Mesenchymal stem cell (in vitro differentiated cells and primary cell): ENCODE measurements at regions not wholly inside any gene's neighbourhood (a gene's known extent, or its start where the extent isn't known, plus 50 kb on each side); places are given as distances from the start of the nearest gene placed in this dataset.

ENCODE experiments used
- DNase-seq: peaks from one replicate; pipeline ENCODE4 v3.0.0-alpha.2; 2013
- H2AFZ ChIP-seq: one replicate; pipeline ENCODE4 v1.6.1; 2013; ENCODE audit warnings: low read depth, mild to moderate bottlenecking, control low read depth, inconsistent platforms, low read length, moderate library complexity
- H2AK5ac ChIP-seq: 2 replicates; pipeline ENCODE4 v1.6.1; 2013; ENCODE audit warnings: low read length, moderate library complexity, mild to moderate bottlenecking, inconsistent platforms; ENCODE audit not compliant: severe bottlenecking
- H2BK120ac ChIP-seq: one replicate; pipeline ENCODE4 v1.6.1; 2013; ENCODE audit warnings: low read depth, mild to moderate bottlenecking, inconsistent platforms, low read length, moderate library complexity
- H2BK12ac ChIP-seq, 2 experiments: one replicate each; pipeline ENCODE4 v1.6.1; 2013; ENCODE audit warnings: inconsistent platforms in 2 of 2, low read length in 2 of 2, mild to moderate bottlenecking in 2 of 2, moderate library complexity in 2 of 2, control low read depth in 1 of 2
- H2BK15ac ChIP-seq: one replicate; pipeline ENCODE4 v1.6.1; 2013; ENCODE audit warnings: mild to moderate bottlenecking, low read depth, inconsistent platforms; ENCODE audit not compliant: poor library complexity, severe bottlenecking
- H2BK5ac ChIP-seq: 2 replicates; pipeline ENCODE4 v1.6.1; 2013; ENCODE audit warnings: low read depth, mild to moderate bottlenecking, low read length, control low read depth, inconsistent platforms; ENCODE audit not compliant: poor library complexity, severe bottlenecking
- H3K14ac ChIP-seq, 2 experiments: one replicate each; pipeline ENCODE4 v1.6.1; 2013; ENCODE audit warnings: inconsistent platforms in 2 of 2, low read length in 2 of 2, control low read depth in 1 of 2, mild to moderate bottlenecking in 1 of 2, moderate library complexity in 1 of 2
- H3K18ac ChIP-seq, 2 experiments: one replicate each; pipeline ENCODE4 v1.6.1; 2013; ENCODE audit warnings: inconsistent platforms in 2 of 2, low read length in 2 of 2, control low read depth in 1 of 2, low read depth in 1 of 2, mild to moderate bottlenecking in 1 of 2
- H3K23ac ChIP-seq, 2 experiments: one replicate each; pipeline ENCODE4 v1.6.1; 2013; ENCODE audit warnings: inconsistent platforms in 2 of 2, low read length in 2 of 2, mild to moderate bottlenecking in 2 of 2, moderate library complexity in 2 of 2, control low read depth in 1 of 2
- H3K27ac ChIP-seq: 2 replicates; pipeline ENCODE4 v1.5.1; 2013; ENCODE audit warnings: mild to moderate bottlenecking, moderate library complexity, low read length, control low read depth, inconsistent platforms; ENCODE audit not compliant: poor library complexity, severe bottlenecking
- H3K27me3 ChIP-seq, 2 experiments: 2 replicates each; pipeline versions ENCODE4 v1.6.1 to v1.7.0; 2013; ENCODE audit warnings: low read length in 2 of 2, mild to moderate bottlenecking in 2 of 2, moderate library complexity in 2 of 2, control low read depth in 1 of 2, inconsistent platforms in 1 of 2; ENCODE audit not compliant: control insufficient read depth in 1 of 2, insufficient read depth in 1 of 2
- H3K36me3 ChIP-seq, 2 experiments: 2 replicates each; pipeline versions ENCODE4 v1.6.1 to v1.7.0; 2013; ENCODE audit warnings: low read length in 2 of 2, control low read depth in 1 of 2, inconsistent platforms in 1 of 2, low read depth in 1 of 2, mild to moderate bottlenecking in 1 of 2; ENCODE audit not compliant: insufficient read depth in 2 of 2, control insufficient read depth in 1 of 2
- H3K4ac ChIP-seq, 2 experiments: one replicate each; pipeline ENCODE4 v1.6.1; 2013; ENCODE audit warnings: inconsistent platforms in 2 of 2, low read length in 2 of 2, mild to moderate bottlenecking in 2 of 2, moderate library complexity in 2 of 2, control low read depth in 1 of 2, low read depth in 1 of 2
- H3K4me1 ChIP-seq: 2 replicates; pipeline ENCODE4 v1.6.1; 2013; ENCODE audit warnings: low read depth, low read length, control low read depth; ENCODE audit not compliant: control insufficient read depth, insufficient read depth
- H3K4me2 ChIP-seq: 2 replicates; pipeline ENCODE4 v1.6.1; 2013; ENCODE audit warnings: low read length, mild to moderate bottlenecking, inconsistent platforms; ENCODE audit not compliant: poor library complexity, severe bottlenecking
- H3K4me3 ChIP-seq, 2 experiments: 2 replicates each; pipeline versions ENCODE4 v1.5.1 to v1.7.0; 2013; ENCODE audit warnings: low read length in 2 of 2, mild to moderate bottlenecking in 2 of 2, control low read depth in 1 of 2, low read depth in 1 of 2; ENCODE audit not compliant: insufficient read depth in 1 of 2
- H3K79me1 ChIP-seq: replicated peaks from 2 replicates; pipeline ENCODE4 v1.6.1; 2013; ENCODE audit warnings: mild to moderate bottlenecking, control low read depth, low read length, inconsistent platforms; ENCODE audit not compliant: poor library complexity, severe bottlenecking
- H3K9ac ChIP-seq: 2 replicates; pipeline ENCODE4 v1.7.0; 2013; ENCODE audit warnings: mild to moderate bottlenecking, low read length, moderate library complexity
- H3K9me3 ChIP-seq: 2 replicates; pipeline ENCODE4 v1.7.0; 2013; ENCODE audit warnings: mild to moderate bottlenecking, low read length; ENCODE audit not compliant: control insufficient read depth
- H4K8ac ChIP-seq: one replicate; pipeline ENCODE4 v1.6.1; 2013; ENCODE audit warnings: inconsistent platforms, mild to moderate bottlenecking, low read length, moderate library complexity
- H4K91ac ChIP-seq: one replicate; pipeline ENCODE4 v1.6.1; 2013; ENCODE audit warnings: mild to moderate bottlenecking, low read length, inconsistent platforms
- WGBS: methylation state at CpG from one replicate; pipeline ENCODE4 v1.1.7; 2013; ENCODE audit warnings: mixed read lengths; 5-methylcytosine and 5-hydroxymethylcytosine counted together

DNA sequence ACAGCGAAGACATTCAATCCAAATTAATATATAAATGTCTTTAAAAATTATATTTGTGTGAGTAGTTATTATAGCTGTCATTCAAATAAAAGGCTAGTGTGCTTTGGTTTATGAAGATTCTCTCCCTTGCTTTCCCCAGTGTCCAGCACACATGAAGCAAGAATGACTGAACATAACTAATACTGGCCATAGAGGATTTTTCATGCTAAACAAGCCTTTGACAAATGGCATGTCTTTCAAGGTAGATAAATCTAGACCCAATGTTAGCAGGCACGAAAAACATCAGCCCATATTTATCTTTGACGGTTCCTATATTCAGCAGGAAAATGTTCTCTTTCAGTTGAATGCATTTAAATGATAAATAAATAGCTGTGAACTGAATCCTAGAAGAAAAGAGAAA lies 1234.4 kb downstream of the EPHA7 start:
- H3K79me1 ChIP-seq: no peaks in the 10 kb centered on the region
- no peak overlapping the region for H2AK5ac ChIP-seq
- H2BK5ac ChIP-seq: no peak overlapping the region
- no peak overlapping the region for H3K27ac ChIP-seq
- no peak overlapping the region for H2BK120ac ChIP-seq
- H3K18ac ChIP-seq: no peak overlapping the region
- no peak overlapping the region for H4K8ac ChIP-seq
- no peaks in the 10 kb centered on the region for H3K4me1 ChIP-seq
- H3K14ac ChIP-seq: no peak overlapping the region
- no peak overlapping the region for H3K23ac ChIP-seq
- no peak overlapping the region for H3K4ac ChIP-seq
- WGBS: 80% methylated on average over 1 of the region's 3 CpGs
- H2BK12ac ChIP-seq: no peak overlapping the region
- no peaks in the 10 kb centered on the region for H3K36me3 ChIP-seq
- no peaks in the 10 kb centered on the region for H3K27me3 ChIP-seq
- H4K91ac ChIP-seq: no peak overlapping the region
- DNase-seq: no peak
- no peak overlapping the region for H3K4me2 ChIP-seq
- H2BK15ac ChIP-seq: no peak overlapping the region
- no peak overlapping the region for H3K4me3 ChIP-seq
- no peaks in the 10 kb centered on the region for H3K9me3 ChIP-seq
- H2AFZ ChIP-seq: no peak overlapping the region
- no peak overlapping the region for H3K9ac ChIP-seq

DNA sequence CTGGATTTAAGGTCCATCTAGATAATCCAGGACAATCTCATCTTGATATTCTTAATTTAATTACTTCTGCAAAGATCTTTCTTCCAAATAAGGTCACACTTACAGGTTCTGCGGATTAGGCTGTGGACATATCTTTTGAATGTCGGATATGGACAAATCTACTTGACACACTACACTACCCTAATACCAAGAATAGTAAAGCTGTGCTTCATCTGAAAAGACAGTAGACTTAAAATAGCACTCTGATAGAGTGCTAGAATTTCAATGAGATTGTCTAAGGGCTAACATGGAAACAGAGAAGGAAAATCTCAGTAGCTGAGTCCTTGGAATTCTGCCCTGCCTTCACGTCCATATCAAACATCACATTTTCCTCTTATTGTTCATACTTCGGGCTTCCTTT lies 1238.0 kb downstream of the EPHA7 start:
- Histone ChIP-seq H3K4me3 (no peak overlapping the region), H3K36me3 (no peaks in the 10 kb centered on the region)

DNA sequence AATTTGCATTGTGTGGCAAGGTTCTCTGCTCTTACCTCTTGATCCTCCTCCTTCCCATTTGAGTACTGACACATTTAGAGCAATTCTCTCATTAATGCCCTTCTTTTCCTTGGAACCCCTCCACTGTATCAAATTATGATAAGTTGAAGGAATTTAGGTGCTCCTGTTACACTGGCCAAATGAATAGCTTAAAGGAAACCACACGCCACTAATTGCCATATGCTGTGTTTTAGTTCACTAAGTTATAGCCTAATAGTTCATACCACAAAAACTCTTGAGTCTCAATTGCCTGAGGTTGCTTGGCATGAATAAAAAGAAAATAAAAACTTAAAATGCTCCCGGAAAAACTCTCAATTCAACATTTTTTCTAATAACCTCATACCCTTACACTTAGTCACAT lies 1239.3 kb downstream of the EPHA7 start:
- DNase-seq: no peak
- Histone ChIP-seq H2BK5ac (no peak overlapping the region), H4K8ac (no peak overlapping the region), H3K27me3 (no peaks in the 10 kb centered on the region), H3K18ac (no peak overlapping the region), H3K4ac (no peak overlapping the region), H3K27ac (no peak overlapping the region), H2BK12ac (no peak overlapping the region), H3K4me1 (no peaks in the 10 kb centered on the region), H3K36me3 (no peaks in the 10 kb centered on the region), H3K9ac (no peak overlapping the region), H3K9me3 (no peaks in the 10 kb centered on the region), H2AK5ac (no peak overlapping the region), H2AFZ (no peak overlapping the region), H3K23ac (no peak overlapping the region), H2BK15ac (no peak overlapping the region), H2BK120ac (no peak overlapping the region), H3K79me1 (no peaks in the 10 kb centered on the region), H3K4me2 (no peak overlapping the region), H3K14ac (no peak overlapping the region), H3K4me3 (no peak overlapping the region), H4K91ac (no peak overlapping the region)
- WGBS: 100% methylated on average over 2 of the region's 2 CpGs

More for the DNA sequence above, 1238.0 kb downstream of the EPHA7 start:
- Histone ChIP-seq H3K9me3 (no peaks in the 10 kb centered on the region), H3K27ac (no peak overlapping the region), H3K18ac (no peak overlapping the region), H3K4me1 (no peaks in the 10 kb centered on the region), H2AFZ (no peak overlapping the region), H2BK12ac (no peak overlapping the region), H4K91ac (no peak overlapping the region), H3K9ac (no peak overlapping the region), H3K14ac (no peak overlapping the region), H3K23ac (no peak overlapping the region), H3K27me3 (no peaks in the 10 kb centered on the region), H3K4me2 (no peak overlapping the region), H2BK5ac (no peak overlapping the region), H3K4ac (no peak overlapping the region), H2AK5ac (no peak overlapping the region), H2BK15ac (no peak overlapping the region), H4K8ac (no peak overlapping the region), H2BK120ac (no peak overlapping the region), H3K79me1 (no peaks in the 10 kb centered on the region)
- no CpG with 5 or more reads among the region's 4 CpGs for WGBS
- DNase-seq: no peak

DNA sequence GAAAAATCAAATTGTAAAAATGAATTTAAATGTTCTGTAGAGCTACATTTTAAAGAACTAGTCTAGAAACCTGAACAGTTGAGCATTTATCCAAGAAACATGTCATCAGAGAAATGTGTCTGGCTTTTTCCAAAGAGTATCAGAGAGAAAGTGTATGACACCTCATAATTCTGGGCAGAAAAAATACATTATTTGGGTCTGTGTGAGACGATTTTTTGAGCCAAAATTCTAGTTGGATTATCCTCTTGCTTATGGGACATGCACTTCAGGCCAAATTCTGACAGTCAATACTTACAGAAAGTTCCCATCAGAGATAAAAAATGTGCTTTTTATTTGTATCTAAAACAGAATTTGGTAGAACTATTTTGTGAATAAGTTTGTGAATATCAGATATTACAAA lies 1242.7 kb downstream of the EPHA7 start:
- no peak overlapping the region for H2BK5ac ChIP-seq
- H3K4ac ChIP-seq: no peak overlapping the region
- no peaks in the 10 kb centered on the region for H3K36me3 ChIP-seq
- no peak overlapping the region for H3K4me2 ChIP-seq
- H3K4me3 ChIP-seq: no peak overlapping the region
- H3K14ac ChIP-seq: no peak overlapping the region
- no peak overlapping the region for H3K9ac ChIP-seq
- no peak overlapping the region for H4K8ac ChIP-seq
- H3K23ac ChIP-seq: no peak overlapping the region
- H2AFZ ChIP-seq: no peak overlapping the region
- no peak overlapping the region for H4K91ac ChIP-seq
- H3K18ac ChIP-seq: no peak overlapping the region
- no peaks in the 10 kb centered on the region for H3K27me3 ChIP-seq
- H2BK15ac ChIP-seq: no peak overlapping the region
- no CpG with 5 or more reads among the region's 1 CpG for WGBS
- peaks cover 2% of the 10 kb centered on the region for H3K4me1 ChIP-seq
- no peak overlapping the region for H2BK120ac ChIP-seq
- H2BK12ac ChIP-seq: no peak overlapping the region
- H3K27ac ChIP-seq: no peak overlapping the region
- no peaks in the 10 kb centered on the region for H3K79me1 ChIP-seq
- no peaks in the 10 kb centered on the region for H3K9me3 ChIP-seq
- no peak for DNase-seq
- H2AK5ac ChIP-seq: no peak overlapping the region
